NCI-H1105 (cell line): ENCODE measurements at regions not wholly inside any gene's neighbourhood (a gene's known extent, or its start where the extent isn't known, plus 50 kb on each side); places are given as distances from the start of the nearest gene placed in this dataset.

ENCODE experiments used
- DNase-seq: peaks from one replicate; lab custom pipeline; 2025; lab: John Stamatoyannopoulos, UW

GRCh38 chr14:55734731-55735130, 154.7 kb downstream of the KTN1 start:
- DNase-seq, result no peak

DNA sequence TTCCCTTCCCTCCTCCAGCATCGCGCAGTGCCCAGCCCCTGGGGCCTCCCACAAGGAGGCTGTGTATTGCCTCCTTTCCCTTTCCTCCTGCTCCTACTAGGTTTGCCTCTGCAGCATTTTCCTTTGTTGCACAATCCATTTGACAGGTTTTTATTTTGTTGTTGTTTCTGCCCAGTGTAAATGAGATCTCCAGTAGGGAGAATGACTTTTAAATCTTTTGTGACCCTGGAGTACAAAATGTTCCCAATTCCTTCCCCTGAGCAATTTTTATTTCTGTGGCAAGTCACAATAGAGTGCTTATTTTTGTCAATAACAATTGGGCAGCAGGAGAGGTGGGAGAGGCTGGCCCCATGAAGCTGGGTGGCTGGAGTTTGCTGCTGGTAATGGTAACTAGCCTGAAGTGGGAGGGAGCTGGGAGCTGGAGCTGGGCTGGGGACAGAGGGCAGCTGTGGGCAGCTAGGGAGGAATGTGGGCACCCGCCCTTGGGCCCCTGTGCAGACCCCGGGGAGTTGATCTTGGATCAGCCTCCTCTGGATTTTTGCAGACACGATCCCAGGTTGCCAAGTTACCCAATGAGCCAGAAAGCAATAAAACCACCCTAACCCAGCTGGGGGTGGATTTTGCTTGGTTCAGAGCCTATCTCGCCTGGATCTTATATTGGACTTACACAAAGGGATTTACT, 160.1 kb downstream of the KTN1 start:
- no peak for DNase-seq

- DNase-seq, result no peak
Observed at GRCh38 chr14:55740649-55740989, 160.6 kb downstream of the KTN1 start.

DNA sequence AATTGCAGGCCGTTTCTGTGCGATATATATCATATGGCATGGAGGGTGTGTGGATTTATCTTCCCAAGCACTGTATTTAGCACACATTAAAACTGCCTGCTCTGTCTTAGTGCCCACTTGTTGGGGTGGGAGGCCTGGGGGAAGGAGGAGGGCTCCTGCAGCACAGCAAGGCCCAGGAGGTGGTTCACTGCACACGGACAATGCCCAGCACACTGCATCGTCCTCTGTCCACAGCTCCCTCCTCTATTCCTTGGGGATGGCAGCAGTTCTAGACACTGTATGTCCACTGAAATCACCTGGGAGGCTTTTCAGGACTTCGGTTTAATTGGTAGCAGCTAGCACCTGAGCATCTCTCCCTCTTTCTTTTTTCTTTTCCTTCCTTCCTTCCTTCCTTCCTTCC, 161.2 kb downstream of the KTN1 start:
- no peak for DNase-seq

- no peak for DNase-seq
Observed at GRCh38 chr14:55743551-55743950, 163.5 kb downstream of the KTN1 start.

DNA sequence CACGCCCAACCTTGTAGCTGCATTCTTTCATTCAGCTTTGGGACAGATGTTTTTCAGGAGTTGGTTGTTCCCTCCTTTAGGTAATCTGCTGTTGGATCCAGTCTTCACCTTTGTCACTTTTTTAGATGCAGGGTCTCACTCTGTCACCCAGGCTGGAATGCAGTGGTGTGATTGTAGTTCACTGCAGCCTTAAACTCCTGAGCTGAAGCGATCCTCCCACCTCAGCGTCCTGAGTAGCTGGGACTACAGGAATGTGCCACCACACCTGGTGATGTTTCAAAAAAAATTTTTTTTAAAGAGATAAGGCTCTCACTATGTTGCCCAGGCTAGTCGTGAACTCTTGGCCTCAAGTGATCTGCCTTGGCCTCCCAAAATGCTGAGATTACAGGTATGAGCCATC, 164.3 kb downstream of the KTN1 start:
- no peak for DNase-seq

GRCh38 chr14:55745906-55746305, 165.9 kb downstream of the KTN1 start:
- no peak for DNase-seq

- no peak for DNase-seq
Observed at GRCh38 chr14:55746558-55746957, 166.6 kb downstream of the KTN1 start.

DNA sequence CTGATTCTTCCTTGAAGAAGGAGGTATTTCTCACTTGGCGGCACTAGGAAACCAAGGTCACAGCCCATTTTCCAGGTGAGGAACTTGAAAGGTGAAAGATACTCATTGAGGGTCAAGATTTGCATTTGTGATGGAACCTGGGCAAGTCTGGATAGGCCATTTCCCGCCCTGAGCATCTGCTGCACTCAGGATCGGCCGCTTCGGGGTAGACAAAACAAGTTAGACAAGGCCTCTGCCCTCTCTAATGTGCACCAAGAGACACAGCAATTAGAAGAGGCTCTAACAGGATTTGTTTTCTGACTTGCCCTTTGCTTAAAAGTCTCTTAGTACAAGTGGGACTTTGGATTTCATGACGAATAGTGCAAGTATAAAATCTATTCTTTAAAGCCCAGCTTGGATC, 167.2 kb downstream of the KTN1 start:
- DNase-seq, result no peak

- DNase-seq, result no peak
Observed at GRCh38 chr14:55749201-55749812, 169.3 kb downstream of the KTN1 start.

DNA sequence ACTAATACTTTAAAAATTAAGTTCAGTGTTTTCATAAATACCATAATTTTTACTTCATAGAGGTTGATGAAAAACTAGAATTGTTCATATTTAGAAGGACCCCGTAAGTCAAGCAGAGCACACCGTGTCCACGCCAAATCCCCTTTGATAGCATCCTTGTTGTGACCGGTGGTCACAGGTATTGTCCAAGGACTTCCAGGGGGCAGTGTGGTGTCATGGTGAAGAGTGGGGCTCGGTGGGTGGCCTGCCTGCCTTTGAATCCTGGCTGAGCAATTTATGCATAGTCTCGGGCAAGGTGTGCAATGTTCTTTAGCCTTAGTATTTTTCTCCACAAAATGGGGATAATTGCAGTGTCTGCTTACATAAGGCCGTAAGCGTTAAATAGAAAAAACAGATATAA, 169.9 kb downstream of the KTN1 start:
- no peak for DNase-seq

DNA sequence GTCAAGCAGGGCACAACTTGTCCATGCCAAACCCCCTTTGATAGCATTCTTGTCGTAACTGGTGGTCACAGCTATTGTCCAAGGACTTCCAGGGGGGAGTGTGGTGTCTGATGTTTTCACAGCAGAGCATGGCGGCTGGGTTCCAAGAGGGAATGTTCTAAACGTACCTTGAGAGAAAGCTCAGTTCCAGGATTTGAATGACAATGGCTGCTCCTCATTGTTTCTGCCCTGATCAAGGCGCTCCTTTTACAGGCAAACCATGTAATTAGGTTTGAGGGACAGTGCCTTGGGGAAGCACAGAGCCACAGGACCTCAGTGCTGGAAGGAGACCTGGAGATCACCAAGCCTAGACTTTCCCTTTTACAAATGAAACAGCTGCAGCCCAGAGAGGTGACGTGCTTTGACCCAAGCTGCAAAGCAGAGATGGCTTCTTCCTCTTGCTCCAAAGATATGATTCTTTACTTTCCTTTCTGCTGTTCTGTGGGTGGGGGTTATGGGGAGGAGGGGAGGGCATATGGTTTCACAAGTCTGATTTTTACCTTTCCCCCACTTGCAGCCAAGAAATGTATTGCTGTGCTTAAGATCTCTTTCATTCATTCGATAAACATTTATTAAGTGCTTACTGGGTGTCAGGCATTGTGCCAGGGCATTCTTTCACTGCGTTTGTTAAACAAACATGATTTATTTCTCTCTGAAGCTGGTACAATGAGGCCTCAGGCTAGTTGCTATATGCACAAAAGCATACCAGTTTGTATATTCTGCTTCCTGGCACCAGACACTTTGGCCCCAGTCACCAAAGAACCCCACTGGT, 172.8 kb downstream of the KTN1 start:
- peak; percentile 44 for DNase-seq

DNA sequence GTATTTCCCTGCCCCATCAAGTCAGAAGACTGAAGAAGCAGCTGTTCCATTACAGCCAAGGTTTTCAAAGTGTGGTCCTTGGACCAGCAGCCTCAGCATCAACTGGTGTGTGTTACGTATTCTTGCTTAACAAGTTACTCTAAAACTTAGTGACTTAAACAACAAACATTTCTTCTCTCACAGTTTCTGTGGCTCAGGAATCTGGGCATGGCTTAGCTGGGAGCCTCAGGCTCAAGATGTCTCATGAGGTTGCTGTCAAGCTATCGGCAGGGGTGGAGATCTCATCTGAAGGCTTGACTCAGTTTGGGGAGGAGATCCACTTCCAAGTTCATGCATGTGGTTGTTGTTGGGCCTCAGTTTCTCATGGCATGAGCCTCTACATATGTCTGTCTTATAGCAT, 174.5 kb downstream of the KTN1 start:
- DNase-seq, result no peak

- no peak for DNase-seq
Observed at GRCh38 chr14:55754871-55755270, 174.9 kb downstream of the KTN1 start.

DNA sequence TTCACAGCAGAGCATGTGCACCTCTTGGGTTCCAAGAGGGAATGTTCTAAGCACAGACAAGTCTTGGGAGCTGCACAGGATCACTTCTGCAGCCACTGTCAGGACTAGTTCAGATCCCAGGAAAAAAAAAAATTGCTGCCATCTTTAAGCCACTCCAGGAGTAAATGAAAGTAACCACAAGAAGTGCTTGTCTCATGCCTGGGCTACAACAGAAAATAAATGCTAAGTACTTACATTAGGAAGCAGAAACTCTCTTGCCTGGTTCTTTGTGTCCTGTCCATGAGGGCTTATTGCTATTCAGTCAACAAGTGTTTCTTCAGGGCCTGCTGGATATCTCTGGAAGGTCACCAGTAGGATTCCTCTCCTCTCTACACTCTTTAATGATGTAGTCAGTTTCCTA, 176.1 kb downstream of the KTN1 start:
- no peak for DNase-seq

- no peak for DNase-seq
Observed at GRCh38 chr14:55756557-55756956, 176.6 kb downstream of the KTN1 start.

DNA sequence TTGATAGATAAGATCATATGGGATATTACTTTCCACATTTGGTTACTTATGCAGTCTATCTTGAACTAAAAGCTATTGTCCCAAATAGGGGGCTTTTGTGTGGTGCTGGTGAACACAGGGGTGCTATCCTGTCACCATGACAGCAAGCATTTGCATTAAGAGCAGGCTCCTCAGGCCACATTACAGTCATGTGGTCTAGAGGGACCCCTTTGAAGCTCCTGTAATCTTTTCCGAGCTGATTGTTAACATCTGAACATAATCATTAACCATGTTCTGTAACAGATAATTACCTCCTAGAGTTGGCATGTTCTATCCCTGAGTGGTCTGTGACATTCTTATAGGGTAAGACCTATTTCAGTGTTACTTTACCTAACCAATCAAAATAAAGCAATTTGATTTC, 178.8 kb downstream of the KTN1 start:
- DNase-seq, result no peak

GRCh38 chr14:55760789-55761566, 181.0 kb downstream of the KTN1 start:
- DNase-seq, result no peak

GRCh38 chr14:55761651-55762050, 181.6 kb downstream of the KTN1 start:
- no peak for DNase-seq

GRCh38 chr14:55762595-55763232, 182.7 kb downstream of the KTN1 start:
- DNase-seq, result no peak

DNA sequence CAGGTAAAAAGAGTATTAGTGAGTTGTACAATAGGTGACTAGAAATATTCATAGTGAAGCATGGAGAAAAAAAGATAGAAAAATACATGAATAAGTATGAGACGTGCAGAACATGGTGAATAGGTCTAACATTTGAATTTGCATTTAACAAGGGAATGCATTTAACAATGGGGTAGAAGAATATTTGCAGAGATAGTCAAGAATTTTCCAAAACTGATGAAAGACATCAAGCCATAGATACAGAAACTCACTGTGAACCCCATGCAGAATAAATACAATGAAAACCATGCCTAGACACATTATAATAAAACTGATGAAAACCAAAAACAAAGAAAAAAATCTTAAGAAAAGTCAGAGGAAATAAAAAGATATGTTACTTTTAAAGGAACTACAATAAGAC, 184.8 kb downstream of the KTN1 start:
- DNase-seq, result no peak

- DNase-seq, result no peak
Observed at GRCh38 chr14:55766071-55766470, 186.1 kb downstream of the KTN1 start.
